DND-41 (cell line): ENCODE measurements at regions not wholly inside any gene's neighbourhood (a gene's known extent, or its start where the extent isn't known, plus 50 kb on each side); places are given as distances from the start of the nearest gene placed in this dataset.

Experiments
- ATAC-seq: fragments of 200-7000 bp; cut with Tn5 transposase; 3 replicates; pipeline ENCODE4 v1.9.1; 2021; ENCODE audit warnings: low read depth; ENCODE audit not compliant: insufficient read depth
- DNase-seq: peaks from one replicate; pipeline ENCODE4 v3.0.0-alpha.2; 2020
- H2AFZ ChIP-seq: 2 replicates; pipeline ENCODE4 v1.6.0; 2012; ENCODE audit warnings: low read depth, low read length
- H3K27ac ChIP-seq: 2 replicates; pipeline ENCODE4 v1.5.1; 2012; ENCODE audit warnings: low read length, inconsistent platforms
- H3K27me3 ChIP-seq: fragments of 200-600 bp; sonication (generic); 2 replicates; pipeline ENCODE4 v1.6.0; 2012; ENCODE audit warnings: low read length, mild to moderate bottlenecking, inconsistent platforms; ENCODE audit not compliant: insufficient read depth, poor library complexity
- H3K36me3 ChIP-seq: 2 replicates; pipeline ENCODE4 v1.5.1; 2012; ENCODE audit warnings: low read length, inconsistent platforms; ENCODE audit not compliant: insufficient read depth
- H3K4me1 ChIP-seq: 2 replicates; pipeline ENCODE4 v1.5.1; 2012; ENCODE audit warnings: mild to moderate bottlenecking, low read length; ENCODE audit not compliant: insufficient read depth
- H3K4me2 ChIP-seq: 2 replicates; pipeline ENCODE4 v1.6.0; 2012; ENCODE audit warnings: mild to moderate bottlenecking, moderate library complexity, low read length, inconsistent platforms; ENCODE audit not compliant: insufficient read depth
- H3K4me3 ChIP-seq, 2 experiments: fragments of 200-600 bp in 1 of 2; shearing (Covaris generic) in 1 of 2; 2 replicates each; pipeline ENCODE4 v1.5.1; 2012 to 2016; ENCODE audit warnings: inconsistent platforms in 2 of 2, low read length in 2 of 2, mild to moderate bottlenecking in 2 of 2, low read depth in 1 of 2, moderate library complexity in 1 of 2
- H3K79me2 ChIP-seq: 2 replicates; pipeline ENCODE4 v1.6.0; 2012; ENCODE audit warnings: low read length, inconsistent platforms; ENCODE audit not compliant: insufficient read depth
- H3K9ac ChIP-seq: 2 replicates; pipeline ENCODE4 v1.6.0; 2012; ENCODE audit warnings: low read depth, mild to moderate bottlenecking, inconsistent platforms, low read length, moderate library complexity
- H3K9me3 ChIP-seq: 2 replicates; pipeline ENCODE4 v1.5.1; 2012; ENCODE audit warnings: low read length, moderate library complexity, mild to moderate bottlenecking, inconsistent platforms; ENCODE audit not compliant: insufficient read depth, severe bottlenecking
- H4K20me1 ChIP-seq: 2 replicates; pipeline ENCODE4 v1.6.0; 2012; ENCODE audit warnings: low read length; ENCODE audit not compliant: insufficient read depth
- EZH2 ChIP-seq: IDR thresholded peaks from 3 replicates; pipeline ENCODE4 v1.6.1; 2012; ENCODE audit warnings: borderline replicate concordance, low read depth, mild to moderate bottlenecking, moderate library complexity, low read length, inconsistent platforms; ENCODE audit not compliant: severe bottlenecking
- TF ChIP-seq, protein P1 (sequence below): IDR thresholded peaks from 2 replicates; pipeline ENCODE4 v1.5.1; 2012; ENCODE audit warnings: borderline replicate concordance, low read length, moderate library complexity, mild to moderate bottlenecking; ENCODE audit not compliant: poor library complexity, severe bottlenecking; ENCODE audit errors: extremely low read depth

DNA sequence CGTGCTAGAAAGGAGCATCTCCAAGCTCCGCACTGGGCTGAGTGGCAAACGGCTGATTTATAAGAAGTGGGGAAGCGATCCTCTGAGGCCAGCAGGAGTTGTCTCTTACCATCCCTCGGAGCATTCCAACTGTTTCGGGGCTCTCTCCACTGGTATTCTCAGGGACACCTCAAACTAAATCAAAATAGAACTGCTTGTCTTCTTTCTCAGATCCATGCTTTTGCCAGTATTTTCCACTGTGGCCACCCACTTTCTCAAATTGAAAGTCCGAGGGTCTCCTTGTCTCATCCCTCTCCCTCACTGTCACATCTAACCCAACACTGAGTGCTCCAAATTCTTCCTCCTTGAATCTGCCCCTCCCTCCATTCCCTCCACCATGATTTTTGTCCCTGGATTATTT is 83.2 kb upstream of the LEP start:
- Histone ChIP-seq H3K9me3 (no peaks in the 10 kb centered on the region), H3K79me2 (no peaks in the 10 kb centered on the region), H4K20me1 (no peaks in the 10 kb centered on the region), H3K27me3 (peaks cover 14% of the 10 kb centered on the region), H3K4me3 (no peak overlapping the region), H3K36me3 (no peaks in the 10 kb centered on the region), H3K9ac (no peak overlapping the region), H2AFZ (no peak overlapping the region), H3K4me2 (no peak overlapping the region), H3K27ac (no peak overlapping the region), H3K4me1 (no peaks in the 10 kb centered on the region)
- DNase-seq = no peak
- no peak for ATAC-seq
- TF ChIP-seq EZH2 = no peak
- TF ChIP-seq, protein P1, sequence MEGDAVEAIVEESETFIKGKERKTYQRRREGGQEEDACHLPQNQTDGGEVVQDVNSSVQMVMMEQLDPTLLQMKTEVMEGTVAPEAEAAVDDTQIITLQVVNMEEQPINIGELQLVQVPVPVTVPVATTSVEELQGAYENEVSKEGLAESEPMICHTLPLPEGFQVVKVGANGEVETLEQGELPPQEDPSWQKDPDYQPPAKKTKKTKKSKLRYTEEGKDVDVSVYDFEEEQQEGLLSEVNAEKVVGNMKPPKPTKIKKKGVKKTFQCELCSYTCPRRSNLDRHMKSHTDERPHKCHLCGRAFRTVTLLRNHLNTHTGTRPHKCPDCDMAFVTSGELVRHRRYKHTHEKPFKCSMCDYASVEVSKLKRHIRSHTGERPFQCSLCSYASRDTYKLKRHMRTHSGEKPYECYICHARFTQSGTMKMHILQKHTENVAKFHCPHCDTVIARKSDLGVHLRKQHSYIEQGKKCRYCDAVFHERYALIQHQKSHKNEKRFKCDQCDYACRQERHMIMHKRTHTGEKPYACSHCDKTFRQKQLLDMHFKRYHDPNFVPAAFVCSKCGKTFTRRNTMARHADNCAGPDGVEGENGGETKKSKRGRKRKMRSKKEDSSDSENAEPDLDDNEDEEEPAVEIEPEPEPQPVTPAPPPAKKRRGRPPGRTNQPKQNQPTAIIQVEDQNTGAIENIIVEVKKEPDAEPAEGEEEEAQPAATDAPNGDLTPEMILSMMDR = no peak

DNA sequence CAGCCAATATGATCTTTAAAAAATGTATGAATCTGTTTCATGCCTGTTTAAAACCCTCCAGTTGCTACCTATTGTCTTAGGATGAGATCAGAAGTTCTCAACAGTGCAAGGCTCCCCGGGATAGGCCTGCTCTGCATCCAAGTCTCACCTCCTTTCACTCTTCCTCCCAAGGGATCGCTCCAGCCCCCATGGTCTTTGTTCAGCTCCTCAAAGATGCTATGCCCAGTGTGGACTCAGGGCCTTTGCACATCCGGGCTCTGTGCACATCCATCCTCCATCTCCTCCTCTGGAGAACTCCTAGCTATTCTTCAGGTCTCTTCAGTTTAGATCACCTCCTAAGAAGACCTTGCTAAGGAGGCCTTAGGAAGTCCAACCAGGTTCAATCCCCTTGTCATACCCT is 82.7 kb upstream of the LEP start:
- no peak overlapping the region for H2AFZ ChIP-seq
- H3K4me1 ChIP-seq = no peaks in the 10 kb centered on the region
- H4K20me1 ChIP-seq = no peaks in the 10 kb centered on the region
- no peaks in the 10 kb centered on the region for H3K79me2 ChIP-seq
- no peak overlapping the region for H3K4me2 ChIP-seq
- no peak for DNase-seq
- no peaks in the 10 kb centered on the region for H3K36me3 ChIP-seq
- no peak for TF ChIP-seq EZH2
- TF ChIP-seq, protein P1 = no peak
- no peak overlapping the region for H3K27ac ChIP-seq
- H3K4me3 ChIP-seq = no peak overlapping the region
- no peak overlapping the region for H3K9ac ChIP-seq
- H3K27me3 ChIP-seq = peaks cover 14% of the 10 kb centered on the region
- H3K9me3 ChIP-seq = no peaks in the 10 kb centered on the region
- ATAC-seq = no peak

- H3K27ac ChIP-seq = no peak overlapping the region
- no peak overlapping the region for H3K4me2 ChIP-seq
- H3K36me3 ChIP-seq = no peaks in the 10 kb centered on the region
- no peak overlapping the region for H3K4me3 ChIP-seq
- no peaks in the 10 kb centered on the region for H3K79me2 ChIP-seq
- DNase-seq (no peak), ATAC-seq (no peak)
- peaks cover 14% of the 10 kb centered on the region for H3K27me3 ChIP-seq
- no peaks in the 10 kb centered on the region for H3K9me3 ChIP-seq
- no peaks in the 10 kb centered on the region for H4K20me1 ChIP-seq
- no peak overlapping the region for H3K9ac ChIP-seq
- TF ChIP-seq EZH2 = no peak
- H3K4me1 ChIP-seq = no peaks in the 10 kb centered on the region
- H2AFZ ChIP-seq = no peak overlapping the region
Measured at GRCh38 chr7:128160296-128160695, 80.8 kb upstream of the LEP start.

DNA sequence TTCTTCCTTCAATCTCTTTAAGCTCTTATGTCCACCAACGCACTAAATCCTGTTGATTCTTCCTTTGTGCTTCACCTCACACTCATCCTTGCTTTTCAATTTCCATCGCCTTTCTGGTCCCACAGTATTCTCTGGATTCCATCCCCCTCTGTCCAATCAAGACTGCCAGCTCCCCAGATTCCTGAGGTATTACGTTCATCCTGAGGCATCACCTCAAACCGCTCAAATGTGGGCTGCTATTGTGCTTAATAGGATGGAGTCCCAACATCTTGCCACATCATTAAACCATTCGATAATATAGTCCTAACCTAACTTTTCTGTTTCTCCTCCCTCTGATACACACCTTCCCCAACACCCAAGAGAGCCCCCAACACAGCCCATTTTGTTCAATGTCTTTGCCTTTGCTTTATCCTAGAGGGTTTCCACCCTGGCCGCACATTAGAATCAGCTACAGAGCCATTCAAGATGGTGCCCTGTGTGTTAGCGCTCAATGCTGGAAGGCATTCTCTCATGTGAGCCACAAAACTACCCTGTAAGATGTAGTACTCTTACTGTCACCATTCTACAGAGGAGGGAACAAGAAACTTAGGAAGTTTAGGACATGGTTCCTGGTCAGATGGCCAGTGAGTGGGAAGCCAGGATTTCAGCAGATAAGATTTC is 79.5 kb upstream of the LEP start:
- Histone ChIP-seq H4K20me1 (no peaks in the 10 kb centered on the region), H3K36me3 (no peaks in the 10 kb centered on the region), H2AFZ (no peak overlapping the region), H3K4me3 (no peak overlapping the region), H3K9me3 (no peaks in the 10 kb centered on the region), H3K27ac (no peak overlapping the region), H3K27me3 (peaks cover 14% of the 10 kb centered on the region), H3K9ac (no peak overlapping the region), H3K4me1 (no peaks in the 10 kb centered on the region), H3K79me2 (no peaks in the 10 kb centered on the region), H3K4me2 (no peak overlapping the region)
- TF ChIP-seq, protein P1 = no peak
- no peak for TF ChIP-seq EZH2
- no peak for ATAC-seq
- no peak for DNase-seq
